ENCODE measurements at regions not wholly inside any gene's neighbourhood (a gene's known extent, or its start where the extent isn't known, plus 50 kb on each side); places are given as distances from the start of the nearest gene placed in this dataset.

DNA sequence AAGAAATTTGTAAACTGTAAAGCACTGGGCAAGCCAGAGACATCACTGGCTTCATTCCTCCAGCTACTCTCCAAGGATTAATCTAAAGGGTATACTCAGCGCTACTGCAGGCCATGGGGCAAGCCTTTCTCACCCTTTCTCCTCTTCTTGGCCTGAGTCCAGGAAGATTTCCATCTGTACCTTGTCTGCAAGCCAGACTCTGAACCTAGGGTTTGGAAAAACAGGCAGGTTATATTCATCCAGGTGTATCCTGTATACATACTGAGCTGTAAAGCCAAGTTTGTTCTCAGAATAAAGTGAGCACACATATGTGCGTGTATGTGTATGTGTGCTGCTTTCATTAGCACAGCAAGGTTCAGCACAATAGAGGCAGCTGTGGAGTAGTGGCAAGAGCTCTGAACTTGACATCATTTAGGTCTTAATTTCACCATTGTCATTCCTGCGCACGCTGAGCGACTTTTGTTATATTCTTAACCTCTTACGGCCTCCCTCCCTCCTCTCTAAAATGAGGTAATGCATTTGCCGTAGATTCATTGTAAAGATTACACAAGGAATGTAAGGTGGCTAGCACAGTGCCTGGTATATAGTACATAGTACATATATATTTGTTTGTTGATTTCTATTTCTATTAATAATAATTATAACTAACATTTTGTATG lies 128.1 kb upstream of the JUN start:
- FAIRE-seq: no peak

DNA sequence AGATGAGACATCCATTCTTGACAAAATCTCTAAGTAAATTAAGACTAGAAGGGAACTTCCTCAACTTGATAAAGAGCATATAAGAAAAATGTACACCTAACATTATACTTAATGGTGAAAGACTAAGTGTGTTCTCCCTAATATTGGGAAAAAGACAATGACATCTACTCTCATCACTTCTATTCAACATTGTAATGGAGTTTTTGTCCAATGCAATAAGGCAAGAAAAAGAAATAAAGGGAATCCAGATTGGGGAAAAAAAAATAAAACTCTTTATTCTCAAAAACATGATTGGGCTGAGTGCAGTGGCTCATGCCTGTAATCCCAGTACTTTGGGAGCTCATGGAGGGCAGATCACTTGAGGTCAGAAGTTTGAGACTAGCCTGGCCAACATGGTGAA lies 131.1 kb upstream of the JUN start:
- FAIRE-seq: no peak

DNA sequence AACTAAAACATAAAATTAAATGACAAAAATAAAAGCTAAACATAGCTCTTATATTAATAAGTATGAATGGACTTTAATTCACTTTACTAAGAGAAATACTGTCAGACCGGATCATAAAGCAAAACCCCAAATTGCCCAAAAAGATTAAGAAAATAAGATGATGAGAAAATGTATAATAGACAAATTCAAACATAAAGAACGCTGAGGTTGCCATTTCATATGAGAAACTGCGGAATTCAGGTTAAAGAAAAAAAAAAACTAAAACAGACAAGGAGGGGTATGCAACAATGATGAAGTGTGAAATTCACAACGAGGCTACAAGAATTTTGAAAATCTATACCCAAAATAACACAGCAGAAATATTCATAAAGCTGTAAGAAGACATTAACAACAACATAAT lies 133.6 kb upstream of the JUN start:
- FAIRE-seq: no peak

DNA sequence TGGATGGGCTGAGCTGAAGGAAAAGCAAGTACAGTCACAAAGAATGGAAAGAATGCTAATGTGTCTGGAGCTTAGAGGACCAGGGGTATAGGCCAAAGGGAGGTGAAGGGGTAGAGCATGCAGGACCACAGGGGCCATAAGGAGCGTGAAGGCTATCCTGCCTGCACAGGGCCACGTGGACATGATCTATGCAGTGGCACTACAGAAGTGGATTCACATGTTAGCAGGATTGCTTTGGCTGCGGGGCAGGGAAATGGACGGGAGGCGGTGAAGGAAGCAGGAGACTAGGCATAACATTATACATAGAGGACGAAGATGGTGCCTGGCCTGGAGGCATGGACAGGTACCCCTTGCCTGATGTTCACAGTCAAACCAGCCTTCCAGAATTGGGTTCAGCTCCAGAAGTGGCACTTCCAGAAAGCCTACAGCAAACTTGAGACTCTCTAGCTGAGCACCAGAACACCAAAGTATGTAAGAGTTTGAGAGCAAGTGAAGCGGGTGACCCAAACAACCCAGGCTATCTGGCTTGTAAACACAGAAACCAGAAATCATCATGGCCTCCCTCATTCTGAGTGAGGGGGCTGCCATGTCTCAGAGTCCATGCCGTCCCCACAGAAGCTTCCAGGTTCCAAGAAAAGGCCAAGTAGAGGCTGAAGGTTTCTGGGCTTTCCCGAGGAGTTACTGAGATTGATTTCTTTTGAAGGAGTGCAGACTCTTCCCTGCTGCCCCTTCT lies 135.5 kb upstream of the JUN start:
- no peak for FAIRE-seq

DNA sequence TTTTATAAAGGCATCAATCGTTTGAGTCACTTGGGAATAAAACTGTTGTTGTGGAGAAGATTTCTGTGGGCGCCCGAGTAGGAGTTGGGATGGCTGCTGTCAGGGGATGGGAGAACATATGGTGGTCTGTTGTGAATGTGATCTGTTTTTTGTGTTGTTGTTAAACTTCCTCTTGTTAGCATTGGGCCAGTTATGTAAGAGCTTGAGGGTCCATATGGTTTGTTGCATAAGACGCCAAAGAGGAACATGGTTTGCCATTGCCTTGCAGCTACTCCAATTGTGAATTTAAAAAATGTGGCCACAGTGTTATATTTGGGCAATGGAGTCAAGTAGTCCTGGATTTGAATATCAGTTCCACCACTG lies 136.1 kb upstream of the JUN start:
- no peak for FAIRE-seq

DNA sequence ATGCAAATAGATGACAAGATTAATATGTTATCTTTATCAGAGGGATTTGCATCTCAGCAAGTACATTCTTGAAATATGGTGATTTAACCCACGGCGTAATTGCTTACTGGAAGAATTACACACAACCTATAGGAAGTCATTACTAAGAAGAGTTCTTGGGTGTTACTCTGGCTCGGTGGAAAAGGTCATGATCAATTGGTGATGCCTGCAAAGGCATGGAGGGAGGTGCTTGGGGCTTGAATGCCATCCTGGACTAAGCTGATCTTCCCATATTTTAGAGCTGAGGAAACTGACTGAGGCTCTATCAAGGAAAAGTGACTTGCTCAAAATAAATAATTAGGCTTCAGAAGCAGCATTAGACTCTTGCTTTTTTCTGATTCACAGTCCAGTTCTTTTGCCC lies 137.5 kb upstream of the JUN start:
- no peak for FAIRE-seq

DNA sequence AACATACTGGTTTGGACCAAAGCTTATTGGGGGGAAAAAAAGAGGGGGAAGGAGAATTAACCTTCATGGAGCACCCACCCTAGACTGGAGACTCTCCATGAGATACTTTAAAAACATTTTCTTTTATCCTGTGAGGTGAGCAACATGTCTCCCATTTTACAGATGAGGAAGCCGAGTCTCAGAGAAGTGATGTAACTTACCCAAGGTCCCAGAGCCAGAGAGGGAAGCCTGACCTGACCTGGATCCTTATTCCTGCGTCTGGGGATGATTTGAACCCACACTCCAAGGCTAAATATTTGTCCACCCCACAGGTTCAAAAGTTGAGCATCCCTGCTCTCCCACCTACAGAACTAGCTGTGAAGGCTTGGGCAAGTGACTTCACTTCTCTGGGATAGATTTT lies 137.9 kb upstream of the JUN start:
- no peak for FAIRE-seq

DNA sequence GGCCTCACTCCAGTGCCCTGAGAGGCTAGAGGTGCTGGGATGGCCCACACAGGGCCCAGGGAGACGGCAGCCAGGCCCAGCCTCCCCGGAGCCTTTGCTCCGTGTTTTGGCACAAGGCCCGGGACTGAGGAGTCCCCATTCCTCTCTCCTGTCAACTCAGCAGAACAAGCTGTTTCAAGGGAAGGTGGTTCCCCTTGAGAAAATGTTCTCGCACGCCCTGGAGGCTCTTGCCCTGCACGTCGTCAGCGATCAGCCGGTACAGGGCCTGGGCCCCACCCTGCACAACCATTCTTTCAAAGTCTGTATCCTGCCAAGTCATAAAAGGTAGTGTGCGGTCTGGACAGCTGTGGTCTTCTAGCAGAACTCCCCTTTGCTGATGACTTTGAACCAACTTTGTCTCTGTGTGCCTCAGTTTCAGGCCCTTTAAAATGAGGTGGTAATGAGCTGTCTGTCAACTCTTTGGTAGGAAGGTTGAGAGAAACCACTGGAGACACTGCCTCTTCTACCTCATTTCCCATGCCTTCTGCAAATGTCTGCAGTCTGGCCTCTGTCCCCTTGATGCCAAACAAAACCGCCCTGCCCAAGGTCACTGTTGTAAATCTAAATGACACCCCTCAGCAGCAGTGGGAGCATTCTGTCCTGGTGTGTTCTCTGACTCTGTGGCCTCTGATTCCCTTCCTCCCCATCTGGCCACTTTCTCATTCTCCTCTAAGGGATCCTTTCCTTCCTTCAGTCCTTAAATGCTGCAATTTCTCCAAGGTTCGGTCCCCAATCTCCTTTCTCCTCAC lies 138.6 kb upstream of the JUN start:
- no peak for FAIRE-seq

DNA sequence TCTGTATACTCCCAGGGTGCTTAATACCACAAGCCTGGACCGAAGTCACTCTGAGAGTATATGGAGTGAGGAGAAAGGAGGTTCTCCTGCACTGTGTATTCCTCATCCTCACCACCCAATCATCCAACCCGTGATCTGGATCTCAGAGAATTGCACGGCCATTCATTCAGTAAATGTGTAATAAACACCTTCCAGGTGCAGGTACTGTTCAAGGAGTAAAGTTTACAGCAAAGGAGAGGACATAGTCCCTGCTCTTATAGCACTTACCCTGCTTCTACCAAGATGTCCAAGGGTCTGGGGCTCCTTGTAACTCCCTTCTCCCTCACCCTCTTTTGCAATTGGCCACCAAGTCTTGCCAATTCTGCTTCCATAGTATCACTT lies 139.2 kb upstream of the JUN start:
- no peak for FAIRE-seq

DNA sequence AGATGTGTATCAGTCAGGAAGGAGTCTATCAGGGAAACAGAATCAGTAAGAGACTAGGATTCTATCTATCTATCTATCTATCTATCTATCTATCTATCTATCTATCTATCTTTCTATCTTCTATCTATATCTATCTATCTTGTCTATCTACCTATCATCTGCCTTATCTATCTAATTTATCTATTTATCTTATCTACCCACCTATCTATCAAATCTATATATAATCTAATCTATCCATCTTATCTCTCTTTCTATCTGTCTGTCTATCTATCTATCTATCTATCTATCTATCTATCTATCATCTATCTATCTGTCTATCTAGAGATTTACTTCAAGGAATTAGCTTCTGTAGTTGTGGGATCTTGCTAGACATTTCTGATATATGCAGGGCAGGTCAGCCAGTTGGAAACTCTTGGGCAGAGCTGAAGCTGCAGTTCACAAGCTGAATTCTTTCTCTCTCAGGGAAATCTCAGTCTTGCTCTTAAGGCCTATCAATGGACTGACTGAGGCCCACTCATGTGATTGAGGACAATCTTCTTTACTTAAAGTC lies 140.2 kb upstream of the JUN start:
- no peak for FAIRE-seq

DNA sequence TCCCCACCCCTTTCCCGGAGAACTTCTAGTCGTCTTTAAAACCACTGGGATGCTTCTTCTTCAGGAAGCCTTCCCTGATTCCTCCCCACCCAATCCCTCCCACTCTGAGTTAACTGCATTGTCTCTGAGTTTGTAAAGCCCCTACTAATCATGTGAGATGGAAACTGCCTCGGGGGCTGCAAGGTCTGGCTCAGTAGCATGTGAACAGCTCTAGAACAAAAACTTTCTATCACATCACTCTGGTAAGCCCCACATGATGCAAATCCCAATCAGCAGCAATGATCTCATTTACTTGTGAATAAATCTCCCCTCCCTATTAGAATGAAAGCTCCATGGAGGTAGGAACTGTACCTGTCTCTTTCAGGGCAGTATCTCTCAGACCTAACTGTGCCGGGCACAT lies 141.0 kb upstream of the JUN start:
- no peak for FAIRE-seq

DNA sequence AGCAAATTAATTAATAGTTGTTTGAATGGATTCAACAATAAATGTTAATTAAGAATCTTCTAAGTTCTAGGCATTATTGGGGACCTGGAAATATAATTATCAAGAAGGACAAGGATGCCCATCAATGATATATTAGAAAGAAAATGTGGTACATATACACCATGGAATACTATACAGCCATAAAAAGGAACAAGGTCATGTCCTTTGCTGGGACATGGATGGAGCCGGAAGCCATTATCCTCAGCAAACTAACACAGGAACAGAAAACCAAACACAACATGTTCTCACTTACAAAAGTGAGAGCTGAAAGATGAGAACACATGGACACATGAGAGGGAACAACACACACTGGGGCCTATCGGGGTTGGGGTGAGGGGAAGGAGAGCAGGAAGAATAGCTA lies 141.4 kb upstream of the JUN start:
- FAIRE-seq: no peak

DNA sequence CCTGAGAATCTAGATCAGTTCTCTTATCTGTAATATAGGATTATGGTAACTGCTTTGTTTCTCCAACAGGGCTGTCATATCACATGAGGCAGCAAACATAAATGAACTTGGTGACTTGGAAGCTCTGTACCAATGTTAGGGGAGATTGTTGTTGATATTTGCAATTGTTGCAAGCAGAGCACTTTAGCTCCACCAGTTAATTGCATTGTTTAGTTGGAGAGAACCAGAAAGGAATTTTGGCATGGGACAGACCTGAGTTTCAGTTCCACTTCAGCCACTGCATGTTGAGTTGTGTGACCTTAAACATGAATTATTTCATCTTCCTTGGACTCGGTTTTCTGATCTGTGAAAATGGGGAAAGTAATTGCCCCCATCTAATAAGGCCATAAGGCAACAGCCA lies 142.3 kb upstream of the JUN start:
- no peak for FAIRE-seq

DNA sequence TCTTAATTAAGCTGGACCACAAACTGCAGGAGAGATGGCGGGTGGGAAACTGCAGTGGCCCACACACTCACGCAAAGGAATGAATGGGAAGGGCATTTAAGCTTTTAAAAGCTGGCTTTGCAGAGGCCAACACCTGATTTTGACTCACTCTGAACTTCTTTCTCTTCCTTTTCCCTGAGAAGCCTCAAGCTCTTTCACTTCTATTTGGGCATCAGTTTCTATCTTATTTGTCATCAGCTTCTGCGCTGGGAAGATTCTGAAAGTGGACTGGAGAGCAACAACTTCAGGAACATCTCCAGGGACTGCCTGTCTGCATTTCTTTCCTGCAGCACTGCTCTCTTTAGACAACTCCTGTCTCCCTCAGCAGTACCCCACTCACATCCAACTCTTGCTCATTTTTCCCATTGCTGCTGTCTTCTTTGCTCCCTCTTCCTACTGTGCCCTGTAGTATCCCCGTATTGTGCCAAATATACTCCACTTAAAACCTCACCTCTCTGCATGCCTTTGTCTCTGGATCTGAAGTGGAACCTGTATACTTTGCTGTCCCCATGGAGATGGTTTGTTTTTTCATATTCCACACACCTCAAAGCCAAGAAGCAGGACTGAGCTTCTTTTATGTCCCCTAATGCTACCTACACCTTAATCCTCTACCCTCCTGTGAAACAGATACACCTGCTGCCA lies 143.3 kb upstream of the JUN start:
- FAIRE-seq: no peak

DNA sequence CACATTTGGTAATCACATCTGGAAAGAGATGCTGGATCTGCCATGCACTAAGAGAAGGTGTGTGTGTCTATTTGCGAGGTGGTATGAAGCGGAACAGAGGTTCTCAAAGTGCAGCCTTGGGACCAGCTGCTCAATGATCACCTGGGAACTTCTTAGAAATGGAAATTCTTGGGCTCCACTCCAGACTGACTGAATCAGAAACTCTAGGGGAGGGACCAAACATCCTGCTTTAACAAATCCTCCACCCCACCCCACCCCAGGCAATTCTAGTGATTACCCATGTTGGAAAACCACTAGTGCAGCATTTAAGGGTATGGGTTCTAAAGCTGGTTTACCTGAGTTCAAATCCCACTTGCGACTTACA lies 143.9 kb upstream of the JUN start:
- no peak for FAIRE-seq

DNA sequence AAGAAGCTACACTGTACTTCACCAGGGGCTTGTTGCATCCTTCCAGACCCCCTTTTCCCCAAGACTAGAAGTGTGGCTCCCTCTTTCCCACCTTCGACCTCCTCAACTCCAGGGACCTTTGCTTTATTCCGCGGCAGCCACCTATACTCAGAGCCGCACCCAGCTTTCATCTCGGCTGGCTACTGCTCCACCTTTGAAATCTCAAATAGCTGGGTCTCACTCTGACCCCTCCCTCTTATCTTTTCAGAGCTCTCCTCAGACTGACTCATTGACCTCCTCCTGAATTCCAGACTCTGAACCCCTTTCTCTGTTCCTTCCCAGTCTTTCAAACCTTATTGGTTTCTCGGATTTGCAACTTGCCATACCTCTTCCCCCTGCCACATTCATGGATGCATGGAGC lies 144.7 kb upstream of the JUN start:
- no peak for FAIRE-seq

DNA sequence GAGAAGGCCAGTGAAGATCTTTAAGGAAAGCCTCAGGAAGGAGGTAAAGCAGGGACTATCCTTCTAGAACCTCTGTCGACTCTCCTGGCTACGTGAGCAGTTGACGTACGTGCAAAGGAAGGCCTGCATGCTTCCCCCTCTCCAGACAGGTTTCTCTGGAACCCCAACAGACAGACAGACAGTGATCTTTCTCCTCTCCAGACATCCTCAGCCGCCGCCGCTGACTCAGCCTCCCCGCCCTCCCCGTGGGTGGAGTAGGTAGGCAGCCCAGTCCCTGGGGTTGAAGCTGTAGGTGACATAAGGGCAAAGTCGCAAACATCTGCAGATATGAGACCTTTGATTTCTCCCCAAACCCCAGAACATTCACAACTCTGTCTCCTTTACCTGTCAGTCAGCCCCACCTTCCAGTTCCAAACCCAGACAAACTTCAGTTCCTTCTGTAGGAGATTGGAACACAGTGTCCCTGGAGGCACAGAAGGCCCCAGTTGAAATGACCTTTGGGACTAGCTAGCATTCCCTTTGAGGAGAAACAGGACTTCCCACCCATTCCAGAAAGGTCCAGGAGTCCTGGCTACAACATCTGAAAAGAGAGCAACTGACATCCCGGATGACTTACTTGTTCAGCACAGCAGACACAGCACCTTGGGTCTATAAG lies 146.0 kb upstream of the JUN start:
- FAIRE-seq: no peak

DNA sequence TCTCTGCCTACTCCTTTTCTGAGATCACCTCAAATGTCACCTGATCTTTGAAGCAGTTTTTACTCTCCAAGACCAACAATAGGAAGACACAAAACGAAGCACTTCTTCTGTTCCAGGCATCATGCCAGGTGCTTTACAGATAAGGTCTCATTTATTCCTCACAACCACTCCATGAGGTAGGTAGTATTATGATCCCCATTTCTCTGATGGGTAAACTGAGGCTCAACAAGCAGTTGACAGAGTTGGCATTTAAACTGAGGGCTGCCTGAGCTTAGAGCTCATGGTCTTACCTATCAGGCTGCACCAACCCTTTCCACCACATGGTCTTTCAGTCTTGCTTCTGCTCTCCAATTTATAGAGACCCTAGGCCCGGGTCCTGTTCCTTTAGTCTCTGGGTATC lies 147.2 kb upstream of the JUN start:
- FAIRE-seq: no peak

DNA sequence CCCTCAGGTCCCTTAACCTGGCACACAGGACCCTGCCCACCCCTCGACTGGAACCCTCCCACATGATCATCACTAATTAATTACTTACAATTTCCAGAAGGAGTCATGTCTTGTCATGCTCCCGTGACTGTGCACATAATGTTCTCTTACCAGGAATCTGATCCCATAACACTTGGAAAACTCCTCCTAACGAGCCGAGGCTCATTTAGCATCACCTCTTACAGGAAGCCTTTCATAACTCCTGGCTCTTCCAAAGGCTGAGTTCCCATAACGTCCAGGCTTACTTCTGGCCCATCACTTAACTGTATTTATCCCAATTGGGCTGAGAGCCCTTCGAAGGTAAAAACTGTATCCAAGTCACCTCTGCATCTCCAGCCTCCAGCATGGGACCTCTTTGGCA lies 147.9 kb upstream of the JUN start:
- FAIRE-seq: no peak

DNA sequence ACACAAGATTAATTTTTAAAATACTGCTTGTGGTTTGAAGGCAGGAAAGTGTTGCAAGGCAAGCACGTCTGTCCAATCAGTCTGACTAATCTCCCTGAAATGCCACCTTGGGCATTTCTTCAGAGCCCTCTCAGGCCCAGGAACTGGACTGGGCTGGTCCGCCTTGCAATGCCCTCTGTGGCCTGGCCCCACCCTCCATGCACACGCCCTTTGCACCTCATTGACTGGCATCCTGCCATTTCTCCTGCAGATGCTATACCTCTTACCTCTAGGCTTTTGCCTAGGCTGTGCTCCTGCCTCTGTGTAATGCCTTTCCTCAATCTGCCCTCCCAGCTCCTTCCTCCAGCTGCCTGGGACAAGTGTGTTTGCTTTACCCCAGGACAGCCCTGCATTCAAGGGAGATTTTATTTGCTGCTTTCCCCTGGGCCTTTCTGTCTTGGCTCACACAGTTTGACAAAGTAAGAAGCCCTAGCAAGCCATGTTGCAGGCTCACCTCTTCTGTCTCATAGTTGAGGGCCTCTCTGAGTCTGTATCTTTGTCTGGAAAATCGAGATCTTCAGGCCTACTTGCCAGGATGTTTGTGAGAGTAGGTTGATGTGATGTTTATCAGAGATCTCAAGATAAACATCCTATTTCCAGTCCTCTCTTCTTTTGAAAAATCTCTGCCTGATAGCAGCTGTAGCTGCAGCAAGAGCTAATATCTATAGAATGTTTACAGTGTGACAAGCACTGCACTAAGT lies 149.2 kb upstream of the JUN start:
- no peak for FAIRE-seq

DNA sequence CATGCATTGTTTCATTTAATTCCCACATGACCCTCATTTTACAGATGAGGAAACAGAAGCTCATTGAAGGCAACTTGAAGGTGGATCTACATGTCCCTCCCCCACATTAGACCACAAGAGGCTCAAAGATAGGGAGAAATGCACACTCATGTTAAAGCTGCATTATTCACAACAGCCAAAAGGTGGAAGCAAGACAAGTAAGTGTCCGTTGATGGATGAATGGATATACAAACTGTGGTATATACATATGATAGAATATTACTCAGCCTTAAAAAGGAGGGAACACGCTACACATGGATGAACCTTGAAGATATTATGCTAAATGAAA lies 149.7 kb upstream of the JUN start:
- no peak for FAIRE-seq

DNA sequence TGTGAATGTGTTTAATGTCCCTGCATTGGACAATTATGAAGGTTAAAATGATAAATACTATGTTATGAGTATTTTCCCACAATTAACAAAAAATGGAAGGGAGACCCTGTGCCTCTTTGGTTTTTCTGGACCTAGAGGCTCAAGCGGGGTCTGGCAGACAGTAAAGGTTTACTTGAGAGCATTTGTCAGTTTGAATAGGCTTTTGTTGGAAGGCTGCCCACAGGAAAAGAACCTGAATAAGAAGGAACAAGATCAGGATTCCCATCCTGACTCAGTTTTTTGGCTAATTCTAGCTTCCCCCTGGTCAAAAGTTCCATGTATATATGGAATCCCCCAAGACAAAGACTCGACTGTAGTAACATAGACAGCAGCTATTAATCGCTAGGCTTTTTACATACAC lies 150.9 kb upstream of the JUN start:
- no peak for FAIRE-seq
